ENCODE measurements at regions not wholly inside any gene's neighbourhood (a gene's known extent, or its start where the extent isn't known, plus 50 kb on each side); places are given as distances from the start of the nearest gene placed in this dataset.
"Not testable (repeated sequence)": the region's sequence is repeated elsewhere in the genome, so short reads cannot be mapped to it uniquely, and the experiment has no call there.

DNA sequence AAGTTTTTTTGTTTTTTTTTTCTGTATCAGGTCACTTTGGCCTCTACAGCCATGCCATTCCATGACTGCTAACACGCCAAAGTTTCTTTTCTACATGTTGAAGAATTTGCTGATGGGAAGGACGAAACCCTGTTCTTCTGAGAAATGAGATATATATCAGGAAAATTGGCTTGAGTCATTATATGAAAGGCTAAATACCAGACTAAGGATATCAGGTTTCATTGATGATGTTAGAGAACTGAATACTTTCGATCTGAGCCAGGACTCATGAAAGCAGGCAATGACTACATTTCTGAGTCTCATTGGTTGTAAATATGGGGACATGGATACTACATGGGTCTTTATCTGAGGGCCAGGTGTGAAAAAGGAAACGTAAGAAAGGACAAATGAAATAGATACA, 181.4 kb downstream of the OSR1 start:
- Mint-ChIP-seq H3K27me3 (no peaks in the 10 kb centered on the region), H3K4me3 (no peak overlapping the region), H3K36me3 (ENCODE audit: insufficient read depth) (peaks cover 2% of the 10 kb centered on the region), H3K4me1 (no peaks in the 10 kb centered on the region), H3K27ac (ENCODE audit: low read depth) (no peak overlapping the region), H3K9me3 (peaks cover 25% of the 10 kb centered on the region)
- ATAC-seq (replicated peaks; ENCODE audit: extremely low read depth, poor library complexity, severe bottlenecking) (no peak), DNase-seq (ENCODE audit: low spot score in 2 of 2) (no peak)

DNA sequence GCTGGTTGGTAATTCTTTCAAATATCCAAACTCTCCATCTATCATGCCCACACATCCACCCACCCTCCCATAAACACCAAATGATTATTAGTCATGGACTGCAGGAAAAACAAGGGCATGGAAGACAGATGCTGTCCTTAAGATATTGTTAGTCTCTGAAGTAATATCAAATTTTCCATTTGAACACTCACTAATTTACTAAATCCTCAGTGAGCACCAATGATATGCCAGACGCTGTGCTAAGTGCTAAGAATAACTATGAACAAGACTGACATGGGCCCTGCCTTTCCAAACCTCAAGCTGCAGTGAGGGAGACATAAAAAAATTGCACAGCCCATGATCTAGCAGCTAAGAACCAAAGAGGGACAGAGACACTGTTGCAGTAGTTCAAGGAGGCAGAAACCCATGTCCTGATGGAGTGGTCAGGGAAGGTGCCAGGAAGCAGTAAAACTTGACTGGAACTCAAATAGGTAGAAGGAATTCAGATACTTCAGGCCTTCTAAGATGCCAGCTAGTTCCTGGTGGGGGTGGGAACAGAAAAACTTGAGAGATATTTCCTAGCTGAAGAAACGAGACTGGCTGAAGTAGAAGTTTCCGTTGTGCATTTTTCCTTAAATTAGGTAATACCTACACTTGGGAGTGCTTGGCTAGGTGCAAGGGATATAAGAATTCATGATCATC, 182.1 kb downstream of the OSR1 start:
- no peak overlapping the region for H3K4me3 Mint-ChIP-seq
- peaks cover 19% of the 10 kb centered on the region for H3K9me3 Mint-ChIP-seq
- no peak for ATAC-seq (replicated peaks; ENCODE audit: extremely low read depth, poor library complexity, severe bottlenecking)
- no peak overlapping the region for H3K27ac Mint-ChIP-seq (ENCODE audit: low read depth)
- no peaks in the 10 kb centered on the region for H3K27me3 Mint-ChIP-seq
- H3K36me3 Mint-ChIP-seq (ENCODE audit: insufficient read depth): peaks cover 2% of the 10 kb centered on the region
- H3K4me1 Mint-ChIP-seq: no peaks in the 10 kb centered on the region
- no peak for DNase-seq (ENCODE audit: low spot score in 2 of 2)

DNA sequence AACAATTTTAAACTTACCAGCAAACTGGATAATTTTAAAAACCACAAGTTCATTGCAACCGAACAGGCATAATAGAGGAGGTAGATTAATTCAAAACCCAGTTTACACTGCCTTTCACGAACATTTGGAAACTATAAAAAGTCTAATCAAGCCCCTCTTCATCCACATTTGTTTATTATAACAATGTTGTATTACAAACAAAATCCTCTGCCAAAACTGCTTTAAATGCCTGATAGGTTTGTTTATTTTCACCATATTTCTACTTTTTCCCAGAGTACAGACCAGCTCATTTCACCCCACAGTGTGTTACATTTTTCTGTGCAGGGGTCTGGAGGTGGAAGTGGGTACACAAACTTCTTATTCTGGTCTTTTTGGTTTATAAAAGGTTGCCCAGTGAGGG, 184.2 kb downstream of the OSR1 start:
- no peak overlapping the region for H3K27ac Mint-ChIP-seq (ENCODE audit: low read depth)
- H3K36me3 Mint-ChIP-seq (ENCODE audit: insufficient read depth): peaks cover 2% of the 10 kb centered on the region
- no peaks in the 10 kb centered on the region for H3K27me3 Mint-ChIP-seq
- no peak for DNase-seq (ENCODE audit: low spot score in 2 of 2)
- no peak overlapping the region for H3K4me3 Mint-ChIP-seq
- H3K4me1 Mint-ChIP-seq: no peaks in the 10 kb centered on the region
- H3K9me3 Mint-ChIP-seq: peaks cover 10% of the 10 kb centered on the region
- no peak for ATAC-seq (replicated peaks; ENCODE audit: extremely low read depth, poor library complexity, severe bottlenecking)

DNA sequence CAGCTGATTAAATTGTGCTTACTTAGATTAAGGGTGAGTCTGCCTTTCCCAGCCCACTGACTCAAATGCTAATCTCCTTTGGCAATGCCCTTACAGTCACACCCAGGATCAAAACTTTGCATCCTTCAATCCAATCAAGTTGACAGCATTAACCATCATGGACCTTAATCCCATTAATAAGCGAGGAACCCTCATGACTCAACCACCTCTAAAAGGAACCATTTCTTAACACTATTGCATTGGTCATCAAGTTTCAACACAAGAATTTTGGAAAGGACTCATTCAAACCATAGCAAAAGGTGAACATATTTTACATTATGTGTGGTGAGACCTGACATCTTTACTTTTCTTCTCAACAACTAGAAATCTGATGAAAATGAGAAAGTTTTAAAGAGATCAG, 187.0 kb downstream of the OSR1 start:
- H3K27me3 Mint-ChIP-seq: no peaks in the 10 kb centered on the region
- H3K36me3 Mint-ChIP-seq (ENCODE audit: insufficient read depth): no peaks in the 10 kb centered on the region
- H3K9me3 Mint-ChIP-seq: no peaks in the 10 kb centered on the region
- no peak overlapping the region for H3K27ac Mint-ChIP-seq (ENCODE audit: low read depth)
- H3K4me3 Mint-ChIP-seq: no peak overlapping the region
- no peak for DNase-seq (ENCODE audit: low spot score in 2 of 2)
- ATAC-seq (replicated peaks; ENCODE audit: extremely low read depth, poor library complexity, severe bottlenecking): no peak
- no peaks in the 10 kb centered on the region for H3K4me1 Mint-ChIP-seq

DNA sequence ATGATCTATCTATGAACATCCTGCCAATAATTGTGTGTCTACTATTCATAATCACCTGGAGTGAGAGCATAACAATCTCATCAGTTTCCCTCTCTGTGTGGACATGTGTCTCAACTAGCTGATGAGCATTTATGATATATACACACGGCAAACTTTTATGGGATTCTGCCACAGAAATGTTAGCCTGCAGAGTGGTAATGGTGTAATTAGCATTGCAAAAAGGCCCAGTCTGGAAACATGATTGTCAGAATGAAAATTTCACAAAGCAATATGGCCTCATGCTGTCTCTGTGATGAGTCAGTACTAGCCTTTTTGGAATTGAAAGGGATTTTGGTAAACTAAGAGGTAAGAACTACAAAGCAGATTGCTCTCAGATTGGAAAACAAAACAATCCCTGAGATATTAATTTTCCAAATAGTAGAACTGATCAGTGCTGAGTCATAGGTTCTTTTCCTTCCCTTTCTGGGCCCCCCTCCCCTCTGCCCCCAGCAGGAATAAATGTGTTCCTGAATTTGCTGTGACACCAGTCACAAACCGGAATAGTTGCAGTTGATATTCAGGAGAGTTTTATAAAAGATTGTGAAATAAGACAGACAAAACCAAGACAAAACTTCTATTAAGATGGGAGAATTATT, 189.2 kb downstream of the OSR1 start:
- DNase-seq (ENCODE audit: low spot score in 2 of 2) (no peak), ATAC-seq (replicated peaks; ENCODE audit: extremely low read depth, poor library complexity, severe bottlenecking) (no peak)
- Mint-ChIP-seq H3K4me1 (no peaks in the 10 kb centered on the region), H3K27ac (ENCODE audit: low read depth) (no peak overlapping the region), H3K27me3 (no peaks in the 10 kb centered on the region), H3K36me3 (ENCODE audit: insufficient read depth) (no peaks in the 10 kb centered on the region), H3K9me3 (no peaks in the 10 kb centered on the region), H3K4me3 (no peak overlapping the region)

DNA sequence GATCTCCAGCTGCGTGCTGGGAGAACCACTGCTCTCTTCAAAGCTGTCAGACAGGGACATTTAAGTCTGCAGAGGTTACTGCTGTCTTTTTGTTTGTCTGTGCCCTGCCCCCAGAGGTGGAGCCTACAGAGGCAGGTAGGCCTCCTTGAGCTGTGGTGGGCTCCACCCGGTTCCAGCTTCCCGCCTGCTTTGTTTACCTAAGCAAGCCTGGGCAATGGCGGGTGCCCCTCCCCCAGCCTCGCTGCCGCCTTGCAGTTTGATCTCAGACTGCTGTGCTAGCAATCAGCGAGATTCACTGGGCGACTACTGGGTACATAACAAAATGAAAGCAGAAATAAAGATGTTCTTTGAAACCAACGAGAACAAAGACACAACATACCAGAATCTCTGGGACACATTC, 194.3 kb downstream of the OSR1 start:
- ATAC-seq (replicated peaks; ENCODE audit: extremely low read depth, poor library complexity, severe bottlenecking); H3K4me3 Mint-ChIP-seq; H3K27me3 Mint-ChIP-seq; DNase-seq (ENCODE audit: low spot score in 2 of 2); H3K4me1 Mint-ChIP-seq; H3K27ac Mint-ChIP-seq (ENCODE audit: low read depth); H3K36me3 Mint-ChIP-seq (ENCODE audit: insufficient read depth); H3K9me3 Mint-ChIP-seq: not testable (repeated sequence)

DNA sequence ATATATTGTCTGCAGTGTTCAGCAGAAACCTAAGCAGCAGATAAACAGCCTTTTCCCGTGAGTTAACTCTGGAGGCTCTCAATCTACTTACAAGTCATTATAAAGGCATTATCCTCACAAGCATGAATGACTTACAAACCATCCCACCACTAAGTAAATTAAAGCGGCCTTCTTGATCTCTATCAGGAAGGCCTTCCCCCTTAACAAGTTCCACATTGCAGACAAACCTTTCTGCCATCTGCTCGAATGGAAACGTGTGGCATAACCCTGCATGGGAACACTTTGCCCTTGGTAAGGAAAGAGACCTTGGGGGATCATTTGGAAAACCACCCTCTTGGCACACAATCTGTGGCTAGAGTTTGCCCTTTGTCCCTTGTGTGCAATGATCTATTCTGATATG, 199.5 kb downstream of the OSR1 start:
- ATAC-seq (replicated peaks; ENCODE audit: extremely low read depth, poor library complexity, severe bottlenecking): no peak
- no peak for DNase-seq (ENCODE audit: low spot score in 2 of 2)
- no peak overlapping the region for H3K4me3 Mint-ChIP-seq
- H3K36me3 Mint-ChIP-seq (ENCODE audit: insufficient read depth): no peaks in the 10 kb centered on the region
- H3K4me1 Mint-ChIP-seq: no peaks in the 10 kb centered on the region
- no peaks in the 10 kb centered on the region for H3K27me3 Mint-ChIP-seq
- H3K27ac Mint-ChIP-seq (ENCODE audit: low read depth): no peak overlapping the region
- peaks cover 6% of the 10 kb centered on the region for H3K9me3 Mint-ChIP-seq

DNA sequence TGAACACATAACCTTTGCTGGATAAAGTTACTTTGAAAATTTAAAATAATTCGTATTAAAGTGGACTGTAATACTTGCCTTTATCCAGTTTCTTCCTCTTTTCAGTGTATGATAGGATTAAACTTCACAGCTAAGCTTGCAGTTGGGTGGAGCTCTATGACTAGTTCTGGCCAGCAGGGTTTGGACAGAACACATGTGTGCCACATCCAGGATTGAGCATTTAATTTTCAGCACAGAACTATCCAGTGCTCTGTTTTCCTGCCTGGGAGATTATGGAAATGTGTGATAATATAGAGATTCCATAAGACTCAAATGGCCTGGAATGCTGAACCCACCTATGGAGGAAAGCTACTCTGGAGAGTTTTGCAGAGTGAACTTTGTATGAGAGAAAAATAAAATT, 200.2 kb downstream of the OSR1 start:
- H3K27ac Mint-ChIP-seq (ENCODE audit: low read depth): no peak overlapping the region

DNA sequence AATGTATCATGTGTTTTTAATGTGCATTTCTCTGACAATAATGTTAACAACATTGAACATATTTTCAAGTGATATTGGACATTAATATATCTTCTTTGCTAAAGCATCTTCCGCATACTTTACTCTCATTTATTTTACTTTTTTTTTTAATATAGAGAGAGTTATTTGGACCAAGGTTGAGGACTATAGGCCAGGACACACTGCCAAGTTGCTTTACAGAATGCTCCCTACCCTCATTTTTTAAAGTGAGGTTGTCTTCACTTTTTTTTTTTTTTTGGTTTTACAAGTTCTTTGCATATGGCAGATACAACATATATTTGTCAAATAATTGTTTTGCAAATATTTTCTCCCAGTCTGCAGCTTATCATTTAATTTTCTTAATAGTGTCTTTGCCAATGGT, 201.8 kb downstream of the OSR1 start:
- no peak for ATAC-seq (replicated peaks; ENCODE audit: extremely low read depth, poor library complexity, severe bottlenecking)
- Mint-ChIP-seq H3K4me3 (no peak overlapping the region), H3K36me3 (ENCODE audit: insufficient read depth) (no peaks in the 10 kb centered on the region), H3K27ac (ENCODE audit: low read depth) (no peak overlapping the region), H3K9me3 (peaks cover 8% of the 10 kb centered on the region), H3K4me1 (no peaks in the 10 kb centered on the region), H3K27me3 (no peaks in the 10 kb centered on the region)
- DNase-seq (ENCODE audit: low spot score in 2 of 2): no peak

More for the DNA sequence above, 200.2 kb downstream of the OSR1 start:
- no peaks in the 10 kb centered on the region for H3K27me3 Mint-ChIP-seq
- no peaks in the 10 kb centered on the region for H3K36me3 Mint-ChIP-seq (ENCODE audit: insufficient read depth)
- peaks cover 6% of the 10 kb centered on the region for H3K9me3 Mint-ChIP-seq
- H3K4me1 Mint-ChIP-seq: no peaks in the 10 kb centered on the region
- no peak for ATAC-seq (replicated peaks; ENCODE audit: extremely low read depth, poor library complexity, severe bottlenecking)
- no peak overlapping the region for H3K4me3 Mint-ChIP-seq
- DNase-seq (ENCODE audit: low spot score in 2 of 2): no peak

DNA sequence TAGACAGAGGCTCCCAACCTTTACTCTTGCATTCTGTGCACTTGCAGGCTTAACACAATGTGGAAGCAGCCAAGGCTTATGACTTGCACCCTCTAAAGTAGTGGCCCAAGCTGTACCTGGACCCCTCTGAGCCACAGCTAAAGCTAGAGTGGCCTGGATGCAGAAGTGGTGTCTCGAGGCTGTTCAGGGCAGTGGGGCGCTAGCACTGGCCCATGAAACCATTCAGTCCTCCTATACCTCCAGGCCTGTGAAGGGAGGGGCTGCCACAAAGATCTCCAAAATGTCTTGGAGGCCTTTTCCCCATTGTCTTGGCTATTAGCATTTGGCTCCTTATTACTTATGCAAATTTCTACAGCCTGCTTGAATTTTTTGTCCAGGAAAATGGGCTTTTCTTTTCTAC, 207.7 kb downstream of the OSR1 start:
- no peak for DNase-seq (ENCODE audit: low spot score in 2 of 2)
- no peak overlapping the region for H3K27ac Mint-ChIP-seq (ENCODE audit: low read depth)
- no peaks in the 10 kb centered on the region for H3K27me3 Mint-ChIP-seq
- H3K9me3 Mint-ChIP-seq: peaks cover 14% of the 10 kb centered on the region
- H3K4me3 Mint-ChIP-seq: no peak overlapping the region
- H3K4me1 Mint-ChIP-seq: no peaks in the 10 kb centered on the region
- no peak for ATAC-seq (replicated peaks; ENCODE audit: extremely low read depth, poor library complexity, severe bottlenecking)
- H3K36me3 Mint-ChIP-seq (ENCODE audit: insufficient read depth): no peaks in the 10 kb centered on the region

DNA sequence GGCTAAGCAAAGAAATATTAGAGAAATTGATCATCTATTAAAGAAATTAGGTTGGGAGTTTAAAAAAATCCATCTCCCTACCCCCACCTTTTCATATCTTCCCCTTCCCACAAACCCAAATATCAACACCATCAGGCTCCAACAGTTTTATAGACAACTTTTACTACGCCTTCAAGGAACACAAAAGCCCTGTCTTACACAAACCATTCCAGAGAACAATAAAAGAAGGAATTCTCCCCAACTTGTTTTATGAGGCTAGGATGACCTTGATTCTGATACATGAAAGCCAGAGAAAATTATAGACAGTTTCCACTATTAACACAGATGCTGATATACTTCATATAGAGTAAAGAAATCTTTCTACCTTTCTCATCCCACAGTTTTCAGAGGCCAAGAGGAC, 211.6 kb downstream of the OSR1 start:
- peaks cover 14% of the 10 kb centered on the region for H3K9me3 Mint-ChIP-seq
- H3K4me1 Mint-ChIP-seq: no peaks in the 10 kb centered on the region
- no peak overlapping the region for H3K27ac Mint-ChIP-seq (ENCODE audit: low read depth)

DNA sequence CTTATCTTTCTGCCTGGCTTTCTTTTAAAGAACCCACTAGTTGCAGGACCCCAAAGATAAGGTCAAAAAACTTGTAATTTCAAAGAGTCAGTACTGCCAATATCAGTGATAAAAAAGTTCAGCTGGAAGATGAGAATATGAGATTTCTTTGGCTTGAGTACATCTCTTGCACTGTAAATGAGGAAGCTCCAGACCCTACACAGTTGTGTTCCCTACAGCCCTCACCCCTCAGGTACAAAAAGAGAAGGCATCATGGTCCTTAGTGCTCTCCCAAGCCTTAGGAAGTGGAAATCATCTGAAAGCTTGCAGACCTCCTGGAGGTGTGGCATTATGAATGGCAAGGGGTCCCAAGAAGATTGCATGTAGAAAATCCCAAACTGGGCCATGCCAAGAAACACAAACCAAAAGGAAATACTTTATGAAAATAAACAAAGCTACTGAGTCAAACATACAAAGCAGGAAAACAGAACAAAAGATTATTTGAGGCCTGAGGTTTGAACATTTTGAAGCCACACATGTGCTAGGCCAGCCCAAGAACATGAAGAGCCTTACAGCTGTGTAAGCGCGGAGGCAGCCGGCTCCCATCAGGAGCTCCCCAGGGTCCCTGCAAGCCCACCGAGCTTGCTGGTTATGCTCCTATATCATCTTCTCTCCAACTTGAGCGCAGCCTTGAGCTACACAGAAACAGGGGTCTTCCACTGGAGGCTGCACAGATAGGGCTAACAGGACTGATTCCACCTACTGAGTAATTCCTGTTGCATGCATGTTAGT, 217.0 kb downstream of the OSR1 start:
- ATAC-seq (replicated peaks; ENCODE audit: extremely low read depth, poor library complexity, severe bottlenecking) (no peak), DNase-seq (ENCODE audit: low spot score in 2 of 2) (no peak)
- H3K27me3 Mint-ChIP-seq: peaks cover 9% of the 10 kb centered on the region
- H3K4me3 Mint-ChIP-seq: no peak overlapping the region
- H3K27ac Mint-ChIP-seq (ENCODE audit: low read depth): no peak overlapping the region
- no peaks in the 10 kb centered on the region for H3K4me1 Mint-ChIP-seq
- no peaks in the 10 kb centered on the region for H3K36me3 Mint-ChIP-seq (ENCODE audit: insufficient read depth)
- H3K9me3 Mint-ChIP-seq: no peaks in the 10 kb centered on the region

More for the DNA sequence above, 211.6 kb downstream of the OSR1 start:
- H3K27me3 Mint-ChIP-seq: no peaks in the 10 kb centered on the region
- DNase-seq (ENCODE audit: low spot score in 2 of 2) (no peak), ATAC-seq (replicated peaks; ENCODE audit: extremely low read depth, poor library complexity, severe bottlenecking) (no peak)
- H3K4me3 Mint-ChIP-seq: no peak overlapping the region
- no peaks in the 10 kb centered on the region for H3K36me3 Mint-ChIP-seq (ENCODE audit: insufficient read depth)

Data from central memory CD8-positive, alpha-beta T cell (primary cell).